ENCODE measurements at regions not wholly inside any gene's neighbourhood (a gene's known extent, or its start where the extent isn't known, plus 50 kb on each side); places are given as distances from the start of the nearest gene placed in this dataset.

DNA sequence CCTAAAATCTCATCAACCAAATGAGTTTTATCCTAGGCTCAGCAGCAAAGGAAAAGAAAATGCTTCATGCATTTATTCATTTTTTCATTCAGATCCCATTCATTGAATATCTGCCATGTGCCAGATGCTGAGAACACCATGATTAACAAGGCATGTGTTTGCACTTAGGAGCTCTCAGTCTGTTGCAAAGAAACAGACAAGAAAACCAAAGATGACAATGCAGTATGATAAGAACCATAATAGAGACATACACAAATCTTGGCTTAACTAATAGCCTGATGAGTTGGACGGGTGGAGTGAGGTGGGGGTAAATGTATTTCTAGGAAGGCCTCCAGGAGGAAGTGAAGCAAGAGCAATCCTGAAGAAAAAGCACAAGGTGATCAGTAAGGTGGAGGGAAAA is 177.8 kb upstream of the SCN7A start:
- H3K4me2 ChIP-seq (ENCODE audit: low read length): no peak overlapping the region
- H4K20me1 ChIP-seq (ENCODE audit: insufficient read depth): no peaks in the 10 kb centered on the region
- no peak overlapping the region for H2AFZ ChIP-seq (ENCODE audit: low read depth, low read length)
- no peaks in the 10 kb centered on the region for H3K9me2 ChIP-seq (ENCODE audit: insufficient read depth, low read length)
- no peak for TF ChIP-seq RAD21 (conservative IDR thresholded peaks at IDR 0.05)
- TF ChIP-seq SMC3 (conservative IDR thresholded peaks at IDR 0.05; ENCODE audit: poor library complexity): no peak
- TF ChIP-seq EZH2 (IDR thresholded peaks at IDR 0.05; ENCODE audit: borderline replicate concordance, insufficient read depth, low read length, poor library complexity, severe bottlenecking): no peak
- TF ChIP-seq POLR2AphosphoS5 (IDR thresholded peaks at IDR 0.05): no peak
- no peak for TF ChIP-seq MXI1 (conservative IDR thresholded peaks at IDR 0.05; ENCODE audit: poor library complexity, severe bottlenecking)
- TF ChIP-seq, protein P1, sequence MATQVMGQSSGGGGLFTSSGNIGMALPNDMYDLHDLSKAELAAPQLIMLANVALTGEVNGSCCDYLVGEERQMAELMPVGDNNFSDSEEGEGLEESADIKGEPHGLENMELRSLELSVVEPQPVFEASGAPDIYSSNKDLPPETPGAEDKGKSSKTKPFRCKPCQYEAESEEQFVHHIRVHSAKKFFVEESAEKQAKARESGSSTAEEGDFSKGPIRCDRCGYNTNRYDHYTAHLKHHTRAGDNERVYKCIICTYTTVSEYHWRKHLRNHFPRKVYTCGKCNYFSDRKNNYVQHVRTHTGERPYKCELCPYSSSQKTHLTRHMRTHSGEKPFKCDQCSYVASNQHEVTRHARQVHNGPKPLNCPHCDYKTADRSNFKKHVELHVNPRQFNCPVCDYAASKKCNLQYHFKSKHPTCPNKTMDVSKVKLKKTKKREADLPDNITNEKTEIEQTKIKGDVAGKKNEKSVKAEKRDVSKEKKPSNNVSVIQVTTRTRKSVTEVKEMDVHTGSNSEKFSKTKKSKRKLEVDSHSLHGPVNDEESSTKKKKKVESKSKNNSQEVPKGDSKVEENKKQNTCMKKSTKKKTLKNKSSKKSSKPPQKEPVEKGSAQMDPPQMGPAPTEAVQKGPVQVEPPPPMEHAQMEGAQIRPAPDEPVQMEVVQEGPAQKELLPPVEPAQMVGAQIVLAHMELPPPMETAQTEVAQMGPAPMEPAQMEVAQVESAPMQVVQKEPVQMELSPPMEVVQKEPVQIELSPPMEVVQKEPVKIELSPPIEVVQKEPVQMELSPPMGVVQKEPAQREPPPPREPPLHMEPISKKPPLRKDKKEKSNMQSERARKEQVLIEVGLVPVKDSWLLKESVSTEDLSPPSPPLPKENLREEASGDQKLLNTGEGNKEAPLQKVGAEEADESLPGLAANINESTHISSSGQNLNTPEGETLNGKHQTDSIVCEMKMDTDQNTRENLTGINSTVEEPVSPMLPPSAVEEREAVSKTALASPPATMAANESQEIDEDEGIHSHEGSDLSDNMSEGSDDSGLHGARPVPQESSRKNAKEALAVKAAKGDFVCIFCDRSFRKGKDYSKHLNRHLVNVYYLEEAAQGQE (IDR thresholded peaks at IDR 0.05; ENCODE audit: borderline replicate concordance): no peak
- TF ChIP-seq, protein P2, sequence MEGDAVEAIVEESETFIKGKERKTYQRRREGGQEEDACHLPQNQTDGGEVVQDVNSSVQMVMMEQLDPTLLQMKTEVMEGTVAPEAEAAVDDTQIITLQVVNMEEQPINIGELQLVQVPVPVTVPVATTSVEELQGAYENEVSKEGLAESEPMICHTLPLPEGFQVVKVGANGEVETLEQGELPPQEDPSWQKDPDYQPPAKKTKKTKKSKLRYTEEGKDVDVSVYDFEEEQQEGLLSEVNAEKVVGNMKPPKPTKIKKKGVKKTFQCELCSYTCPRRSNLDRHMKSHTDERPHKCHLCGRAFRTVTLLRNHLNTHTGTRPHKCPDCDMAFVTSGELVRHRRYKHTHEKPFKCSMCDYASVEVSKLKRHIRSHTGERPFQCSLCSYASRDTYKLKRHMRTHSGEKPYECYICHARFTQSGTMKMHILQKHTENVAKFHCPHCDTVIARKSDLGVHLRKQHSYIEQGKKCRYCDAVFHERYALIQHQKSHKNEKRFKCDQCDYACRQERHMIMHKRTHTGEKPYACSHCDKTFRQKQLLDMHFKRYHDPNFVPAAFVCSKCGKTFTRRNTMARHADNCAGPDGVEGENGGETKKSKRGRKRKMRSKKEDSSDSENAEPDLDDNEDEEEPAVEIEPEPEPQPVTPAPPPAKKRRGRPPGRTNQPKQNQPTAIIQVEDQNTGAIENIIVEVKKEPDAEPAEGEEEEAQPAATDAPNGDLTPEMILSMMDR (IDR thresholded peaks at IDR 0.05; ENCODE audit: poor library complexity, severe bottlenecking): no peak
- TF ChIP-seq TAF1 (IDR thresholded peaks at IDR 0.05; ENCODE audit: low read depth): no peak
- TF ChIP-seq EP300 (conservative IDR thresholded peaks at IDR 0.05; ENCODE audit: poor library complexity, severe bottlenecking): no peak
- no peaks in the 10 kb centered on the region for H3K9me3 ChIP-seq (ENCODE audit: low read length)
- no peaks in the 10 kb centered on the region for H3K27me3 ChIP-seq (ENCODE audit: insufficient read depth, low read depth, low read length)
- no peak overlapping the region for H3K4me3 ChIP-seq (ENCODE audit: low read length)
- H3K9ac ChIP-seq (ENCODE audit: low read length): no peak overlapping the region
- no peaks in the 10 kb centered on the region for H3F3A ChIP-seq (ENCODE audit: insufficient read depth, low read length, poor library complexity, severe bottlenecking)
- H3K27ac ChIP-seq (ENCODE audit: low read length): no peak overlapping the region
- no peaks in the 10 kb centered on the region for H3K79me2 ChIP-seq (replicated peaks; ENCODE audit: insufficient read depth, low read length)
- no peaks in the 10 kb centered on the region for H3K36me3 ChIP-seq (ENCODE audit: insufficient read depth, low read length)

DNA sequence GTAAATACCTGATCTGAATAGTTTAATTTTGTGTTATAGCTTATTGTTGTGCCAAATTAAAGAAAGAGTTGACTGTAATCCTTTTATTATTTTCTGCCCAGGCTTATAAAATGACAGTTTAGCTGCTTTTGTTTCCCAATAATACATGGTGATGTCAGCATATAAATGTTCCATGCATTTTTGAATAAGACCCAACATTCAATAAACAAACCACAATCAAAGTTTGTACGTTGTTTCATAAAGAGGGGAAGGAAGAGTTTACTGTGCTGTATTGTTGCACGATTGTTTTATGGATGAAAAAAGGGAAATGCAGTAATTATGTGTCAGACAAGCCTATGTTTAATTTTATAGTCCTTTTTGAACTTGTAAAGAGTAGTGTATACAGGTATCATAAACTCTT is 177.2 kb upstream of the SCN7A start:
- Histone ChIP-seq H3K27ac (ENCODE audit: low read length) (no peak overlapping the region), H3F3A (ENCODE audit: insufficient read depth, low read length, poor library complexity, severe bottlenecking) (no peaks in the 10 kb centered on the region), H2AFZ (ENCODE audit: low read depth, low read length) (no peak overlapping the region), H3K9me3 (ENCODE audit: low read length) (no peaks in the 10 kb centered on the region), H3K36me3 (ENCODE audit: insufficient read depth, low read length) (no peaks in the 10 kb centered on the region), H3K9ac (ENCODE audit: low read length) (no peak overlapping the region), H4K20me1 (ENCODE audit: insufficient read depth) (no peaks in the 10 kb centered on the region), H3K27me3 (ENCODE audit: insufficient read depth, low read depth, low read length) (no peaks in the 10 kb centered on the region), H3K9me2 (ENCODE audit: insufficient read depth, low read length) (no peaks in the 10 kb centered on the region), H3K4me2 (ENCODE audit: low read length) (no peak overlapping the region), H3K4me3 (ENCODE audit: low read length) (no peak overlapping the region), H3K79me2 (replicated peaks; ENCODE audit: insufficient read depth, low read length) (no peaks in the 10 kb centered on the region)
- TF ChIP-seq EP300 (conservative IDR thresholded peaks at IDR 0.05; ENCODE audit: poor library complexity, severe bottlenecking): no peak
- TF ChIP-seq POLR2AphosphoS5 (IDR thresholded peaks at IDR 0.05): no peak
- TF ChIP-seq, protein P1 (IDR thresholded peaks at IDR 0.05; ENCODE audit: borderline replicate concordance): no peak
- TF ChIP-seq TAF1 (IDR thresholded peaks at IDR 0.05; ENCODE audit: low read depth): no peak
- TF ChIP-seq MXI1 (conservative IDR thresholded peaks at IDR 0.05; ENCODE audit: poor library complexity, severe bottlenecking): no peak
- TF ChIP-seq, protein P2 (IDR thresholded peaks at IDR 0.05; ENCODE audit: poor library complexity, severe bottlenecking): no peak
- TF ChIP-seq RAD21 (conservative IDR thresholded peaks at IDR 0.05): no peak
- TF ChIP-seq EZH2 (IDR thresholded peaks at IDR 0.05; ENCODE audit: borderline replicate concordance, insufficient read depth, low read length, poor library complexity, severe bottlenecking): no peak
- no peak for TF ChIP-seq SMC3 (conservative IDR thresholded peaks at IDR 0.05; ENCODE audit: poor library complexity)
